ENCODE measurements at regions not wholly inside any gene's neighbourhood (a gene's known extent, or its start where the extent isn't known, plus 50 kb on each side); places are given as distances from the start of the nearest gene placed in this dataset.

GRCh38 chr3:139117883-139118760 is 73.4 kb upstream of the PRR23C start:
- Histone ChIP-seq H3K9me3 (no peaks in the 10 kb centered on the region), H3K27me3 (no peaks in the 10 kb centered on the region), H3K4me1 (peaks cover 3% of the 10 kb centered on the region), H3K36me3 (no peaks in the 10 kb centered on the region), H3K4me3 (no peak overlapping the region), H3K27ac (no peak overlapping the region)
- ATAC-seq (no peak), DNase-seq (no peak)
- no peak for TF ChIP-seq CTCF (IDR thresholded peaks at IDR 0.05)
- intact Hi-C loops (cut with DNase I): no loop called here

- intact Hi-C loops (cut with DNase I): no loop called here
- ATAC-seq: no peak
- peaks cover 3% of the 10 kb centered on the region for H3K4me1 ChIP-seq
Measured at GRCh38 chr3:139118835-139119234, 74.1 kb upstream of the PRR23C start.

GRCh38 chr3:139119331-139120025 is 74.8 kb upstream of the PRR23C start:
- Histone ChIP-seq H3K4me3 (no peak overlapping the region), H3K27ac (no peak overlapping the region), H3K36me3 (no peaks in the 10 kb centered on the region), H3K27me3 (no peaks in the 10 kb centered on the region), H3K4me1 (peaks cover 3% of the 10 kb centered on the region), H3K9me3 (no peaks in the 10 kb centered on the region)
- no peak for TF ChIP-seq CTCF (IDR thresholded peaks at IDR 0.05)
- ATAC-seq: no peak
- intact Hi-C loops (cut with DNase I): no loop called here
- DNase-seq: no peak

More at GRCh38 chr3:139118835-139119234, 74.1 kb upstream of the PRR23C start:
- Histone ChIP-seq H3K27ac (no peak overlapping the region), H3K27me3 (no peaks in the 10 kb centered on the region), H3K4me3 (no peak overlapping the region), H3K9me3 (no peaks in the 10 kb centered on the region), H3K36me3 (no peaks in the 10 kb centered on the region)
- no peak for DNase-seq
- no peak for TF ChIP-seq CTCF (IDR thresholded peaks at IDR 0.05)

GRCh38 chr3:139120086-139121056 is 75.7 kb upstream of the PRR23C start:
- Histone ChIP-seq H3K9me3 (no peaks in the 10 kb centered on the region), H3K27ac (no peak overlapping the region), H3K27me3 (no peaks in the 10 kb centered on the region), H3K4me3 (no peak overlapping the region), H3K4me1 (peaks cover 3% of the 10 kb centered on the region), H3K36me3 (no peaks in the 10 kb centered on the region)
- intact Hi-C loops (cut with DNase I): no loop called here
- no peak for DNase-seq
- peak; percentile 23 for ATAC-seq
- TF ChIP-seq CTCF (IDR thresholded peaks at IDR 0.05): no peak

GRCh38 chr3:139121513-139122220 is 77.0 kb upstream of the PRR23C start:
- H3K27ac ChIP-seq: no peak overlapping the region
- intact Hi-C loops (cut with DNase I): no loop called here
- H3K4me1 ChIP-seq: peaks cover 3% of the 10 kb centered on the region
- ATAC-seq: no peak
- H3K27me3 ChIP-seq: no peaks in the 10 kb centered on the region
- H3K36me3 ChIP-seq: no peaks in the 10 kb centered on the region
- no peak overlapping the region for H3K4me3 ChIP-seq
- no peaks in the 10 kb centered on the region for H3K9me3 ChIP-seq
- DNase-seq: no peak
- no peak for TF ChIP-seq CTCF (IDR thresholded peaks at IDR 0.05)

Measured in upper lobe of right lung (tissue), 1 donor.